HCT116 (cell line): ENCODE measurements at regions not wholly inside any gene's neighbourhood (a gene's known extent, or its start where the extent isn't known, plus 50 kb on each side); places are given as distances from the start of the nearest gene placed in this dataset.

Source experiments
- ATAC-seq: fragments of 200-7000 bp; cut with Tn5 transposase; 2 replicates; pipeline ENCODE4 v1.9.1; 2020; ENCODE audit warnings: mild to moderate bottlenecking, moderate library complexity
- BruUV-seq: library from RNA; stranded (reverse); fragments of 400-500 nt; replicated peaks from 2 replicates; lab custom pipeline; 2021; lab: Mats Ljungman, UMichigan
- CTCF ChIA-PET: fragments of 300-600 bp; sonication (Branson Sonifier 250); formaldehyde crosslinking; loops from one replicate; lab custom pipeline; 2021; ENCODE audit warnings: antibody characterized with exemption; lab: Charles Lee
- POLR2A ChIA-PET: fragments of 300-600, 350-600 bp; sonication (Branson Sonifier 250); formaldehyde crosslinking; loops from one replicate; lab custom pipeline; 2021; ENCODE audit warnings: antibody characterized with exemption; lab: Charles Lee
- RAD21 ChIA-PET, 2 experiments: fragments of 300-600 bp; sonication (Branson Sonifier 250); formaldehyde crosslinking; loops; one replicate each; lab custom pipeline; 2023; ENCODE audit warnings: low total read pairs in 2 of 2; ENCODE audit not compliant: uncharacterized antibody in 2 of 2, unreplicated experiment in 2 of 2, low non-redundant PET in 1 of 2; lab: Charles Lee
- DNase-seq: peaks from one replicate; pipeline ENCODE4 v3.0.0-alpha.2; 2010; ENCODE audit warnings: low read depth, low spot score
- H2AFZ ChIP-seq: fragments of 200-600 bp; shearing (Covaris generic), sonication (generic); 2 replicates; pipeline ENCODE4 v1.6.1; 2017; ENCODE audit warnings: low read depth, mixed run types, mixed read lengths, antibody characterized with exemption, low read length; ENCODE audit not compliant: poor library complexity, severe bottlenecking
- H3K27ac ChIP-seq: 2 replicates; pipeline ENCODE4 v1.5.1; 2012; ENCODE audit warnings: low read depth, low read length
- H3K27me3 ChIP-seq: fragments of 200-600 bp; sonication (generic); 2 replicates; pipeline ENCODE4 v1.6.1; 2016; ENCODE audit warnings: mixed run types, low read length, mixed read lengths; ENCODE audit not compliant: insufficient read depth
- H3K36me3 ChIP-seq, 2 experiments: fragments of 200-500 bp in 1 of 2; fragments of 200-600 bp in 1 of 2; sonication (Bioruptor generic) in 1 of 2; sonication (generic) in 1 of 2; 2 replicates each; pipeline versions ENCODE4 v1.5.1 to v1.6.1; 2014 to 2016; ENCODE audit warnings: low read length in 2 of 2, inconsistent platforms in 1 of 2, mixed read lengths in 1 of 2, mixed run types in 1 of 2; ENCODE audit not compliant: insufficient read depth in 2 of 2, control insufficient read depth in 1 of 2
- H3K4me1 ChIP-seq, 2 experiments: fragments of 200-600 bp in 1 of 2; sonication (generic) in 1 of 2; 2 replicates each; pipeline versions ENCODE4 v1.5.1 to v1.6.1; 2012 to 2017; ENCODE audit warnings: low read length in 2 of 2, inconsistent platforms in 1 of 2, mild to moderate bottlenecking in 1 of 2, mixed read lengths in 1 of 2, mixed run types in 1 of 2, moderate library complexity in 1 of 2; ENCODE audit not compliant: insufficient read depth in 2 of 2, control insufficient read depth in 1 of 2
- H3K4me2 ChIP-seq: fragments of 200-600 bp; sonication (generic); 2 replicates; pipeline ENCODE4 v1.6.1; 2017; ENCODE audit warnings: mixed run types, low read length, mixed read lengths
- H3K4me3 ChIP-seq, 2 experiments: fragments of 200-600 bp in 1 of 2; sonication (generic) in 1 of 2; replicated peaks in 1 of 2; 2 replicates each; pipeline ENCODE4 v1.5.1; 2011 to 2016; ENCODE audit warnings: low read length in 2 of 2, control low read depth in 1 of 2, low read depth in 1 of 2, mild to moderate bottlenecking in 1 of 2, mixed read lengths in 1 of 2, mixed run types in 1 of 2
- H3K79me2 ChIP-seq: fragments of 200-600 bp; sonication (generic); 2 replicates; pipeline ENCODE4 v1.6.1; 2017; ENCODE audit warnings: mild to moderate bottlenecking, mixed run types, low read length, moderate library complexity, mixed read lengths; ENCODE audit not compliant: insufficient read depth
- H3K9ac ChIP-seq: fragments of 200-600 bp; sonication (generic); 2 replicates; pipeline ENCODE4 v1.6.1; 2016; ENCODE audit warnings: low read length, mixed read lengths
- H3K9me2 ChIP-seq: fragments of 200-600 bp; sonication (generic), shearing (Covaris generic); 2 replicates; pipeline ENCODE4 v1.6.1; 2017; ENCODE audit warnings: mixed run types, mild to moderate bottlenecking, moderate library complexity; ENCODE audit not compliant: insufficient read depth
- H3K9me3 ChIP-seq, 2 experiments: fragments of 200-500 bp in 1 of 2; fragments of 200-600 bp in 1 of 2; sonication (Bioruptor generic) in 1 of 2; sonication (generic) in 1 of 2; 2 replicates each; pipeline ENCODE4 v1.6.1; 2014 to 2017; ENCODE audit warnings: low read length in 2 of 2, mixed read lengths in 2 of 2, inconsistent platforms in 1 of 2, low read depth in 1 of 2, mild to moderate bottlenecking in 1 of 2, mixed run types in 1 of 2, moderate library complexity in 1 of 2; ENCODE audit not compliant: control insufficient read depth in 1 of 2, insufficient read depth in 1 of 2
- H4K20me1 ChIP-seq: fragments of 200-600 bp; sonication (generic), shearing (Covaris generic); 2 replicates; pipeline ENCODE4 v1.6.1; 2017; ENCODE audit warnings: mixed run types, mild to moderate bottlenecking, moderate library complexity; ENCODE audit not compliant: insufficient read depth
- ELF1 ChIP-seq: IDR thresholded peaks from 2 replicates; pipeline ENCODE4 v1.6.1; 2012; ENCODE audit warnings: low read depth, borderline replicate concordance
- POLR2A ChIP-seq: IDR thresholded peaks from 2 replicates; pipeline ENCODE4 v1.7.0; 2011; ENCODE audit warnings: borderline replicate concordance; ENCODE audit not compliant: insufficient read depth, insufficient read length; ENCODE audit errors: extremely low read depth
- ZNF274 ChIP-seq: fragments of 200-500 bp; sonication (Bioruptor generic); IDR thresholded peaks from 2 replicates; pipeline ENCODE4 v1.6.1; 2014; ENCODE audit warnings: mild to moderate bottlenecking, low read depth, low read length, inconsistent platforms
- intact Hi-C: fragments of 100-400 bp; cut with micrococcal nuclease; formaldehyde crosslinking; loops from 2 replicates; pipeline ENCODE4 v1.10.0; 2022
- TF ChIP-seq, protein P1 (sequence below): IDR thresholded peaks from 2 replicates; pipeline ENCODE4 v1.6.1; 2012; ENCODE audit warnings: low read depth

- Histone ChIP-seq H3K27ac (no peak overlapping the region), H2AFZ (no peak overlapping the region), H3K4me3 (no peak overlapping the region), H3K9me2 (no peaks in the 10 kb centered on the region), H3K4me1 (no peaks in the 10 kb centered on the region), H3K27me3 (no peaks in the 10 kb centered on the region), H3K79me2 (no peaks in the 10 kb centered on the region), H3K9me3 (no peaks in the 10 kb centered on the region), H3K4me2 (no peak overlapping the region), H3K36me3 (no peaks in the 10 kb centered on the region), H4K20me1 (no peaks in the 10 kb centered on the region), H3K9ac (no peak overlapping the region)
- no TSS peak for BruUV-seq
- intact Hi-C loops = no loop called here
- ATAC-seq (no peak), DNase-seq (no peak)
- TF ChIP-seq POLR2A = no peak
- no peak for TF ChIP-seq ELF1
- TF ChIP-seq ZNF274 = no peak
- TF ChIP-seq, protein P1, sequence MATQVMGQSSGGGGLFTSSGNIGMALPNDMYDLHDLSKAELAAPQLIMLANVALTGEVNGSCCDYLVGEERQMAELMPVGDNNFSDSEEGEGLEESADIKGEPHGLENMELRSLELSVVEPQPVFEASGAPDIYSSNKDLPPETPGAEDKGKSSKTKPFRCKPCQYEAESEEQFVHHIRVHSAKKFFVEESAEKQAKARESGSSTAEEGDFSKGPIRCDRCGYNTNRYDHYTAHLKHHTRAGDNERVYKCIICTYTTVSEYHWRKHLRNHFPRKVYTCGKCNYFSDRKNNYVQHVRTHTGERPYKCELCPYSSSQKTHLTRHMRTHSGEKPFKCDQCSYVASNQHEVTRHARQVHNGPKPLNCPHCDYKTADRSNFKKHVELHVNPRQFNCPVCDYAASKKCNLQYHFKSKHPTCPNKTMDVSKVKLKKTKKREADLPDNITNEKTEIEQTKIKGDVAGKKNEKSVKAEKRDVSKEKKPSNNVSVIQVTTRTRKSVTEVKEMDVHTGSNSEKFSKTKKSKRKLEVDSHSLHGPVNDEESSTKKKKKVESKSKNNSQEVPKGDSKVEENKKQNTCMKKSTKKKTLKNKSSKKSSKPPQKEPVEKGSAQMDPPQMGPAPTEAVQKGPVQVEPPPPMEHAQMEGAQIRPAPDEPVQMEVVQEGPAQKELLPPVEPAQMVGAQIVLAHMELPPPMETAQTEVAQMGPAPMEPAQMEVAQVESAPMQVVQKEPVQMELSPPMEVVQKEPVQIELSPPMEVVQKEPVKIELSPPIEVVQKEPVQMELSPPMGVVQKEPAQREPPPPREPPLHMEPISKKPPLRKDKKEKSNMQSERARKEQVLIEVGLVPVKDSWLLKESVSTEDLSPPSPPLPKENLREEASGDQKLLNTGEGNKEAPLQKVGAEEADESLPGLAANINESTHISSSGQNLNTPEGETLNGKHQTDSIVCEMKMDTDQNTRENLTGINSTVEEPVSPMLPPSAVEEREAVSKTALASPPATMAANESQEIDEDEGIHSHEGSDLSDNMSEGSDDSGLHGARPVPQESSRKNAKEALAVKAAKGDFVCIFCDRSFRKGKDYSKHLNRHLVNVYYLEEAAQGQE = no peak
- ChIA-PET CTCF (no interaction called here), RAD21 (no interaction called here), POLR2A (no interaction called here)
Observed at GRCh38 chr2:19408592-19408991, 50.2 kb upstream of the OSR1 start.
